Kidney (tissue), 13 donors: ENCODE measurements at regions not wholly inside any gene's neighbourhood (a gene's known extent, or its start where the extent isn't known, plus 50 kb on each side); places are given as distances from the start of the nearest gene placed in this dataset.

Source experiments
- DNase-seq, 5 donors: peaks; one replicate each; pipeline ENCODE4 v3.0.0-alpha.2; 2013 to 2020
- FAIRE-seq: peaks from 2 replicates; lab custom pipeline; 2012; peaks lifted over from hg19 to GRCh38; lab: Jason Lieb, UNC
- H3K27ac ChIP-seq, 2 donors: one replicate each; pipeline ENCODE4 v1.7.0; 2013; ENCODE audit warnings: low read depth in 2 of 2, low read length in 2 of 2, inconsistent platforms in 1 of 2
- H3K27me3 ChIP-seq: one replicate; pipeline ENCODE4 v1.7.1; 2013; ENCODE audit warnings: low read length, inconsistent platforms; ENCODE audit not compliant: control insufficient read depth, insufficient read depth
- H3K36me3 ChIP-seq, 3 donors: one replicate each; pipeline versions ENCODE4 v1.7.0 to v1.7.1; 2013; ENCODE audit warnings: low read length in 3 of 3, control low read depth in 1 of 3, inconsistent platforms in 1 of 3; ENCODE audit not compliant: insufficient read depth in 3 of 3, control insufficient read depth in 2 of 3
- H3K4me1 ChIP-seq, 3 donors: one replicate each; pipeline versions ENCODE4 v1.7.0 to v1.7.1; 2013; ENCODE audit warnings: low read length in 3 of 3, inconsistent platforms in 1 of 3, low read depth in 1 of 3; ENCODE audit not compliant: control insufficient read depth in 2 of 3, insufficient read depth in 2 of 3
- H3K4me3 ChIP-seq, 3 donors: one replicate each; pipeline versions ENCODE4 v1.7.0 to v1.8.1; 2013; ENCODE audit warnings: low read length in 3 of 3, control low read depth in 1 of 3, inconsistent platforms in 1 of 3
- H3K9ac ChIP-seq, 3 donors: one replicate each; pipeline versions ENCODE4 v1.7.0 to v1.7.1; 2013; ENCODE audit warnings: low read length in 3 of 3, control low read depth in 1 of 3, inconsistent platforms in 1 of 3
- H3K9me3 ChIP-seq, 3 donors: one replicate each; pipeline versions ENCODE4 v1.7.0 to v1.7.1; 2013; ENCODE audit warnings: low read length in 3 of 3, control low read depth in 1 of 3, inconsistent platforms in 1 of 3; ENCODE audit not compliant: control insufficient read depth in 2 of 3, insufficient read depth in 1 of 3
- CTCF ChIP-seq: IDR thresholded peaks from 3 replicates; pipeline ENCODE4 v1.5.1; 2012; ENCODE audit warnings: mild to moderate bottlenecking, moderate library complexity, borderline replicate concordance; ENCODE audit not compliant: insufficient read depth; ENCODE audit errors: extremely low read depth
- intact Hi-C: fragments of 100-400 bp; cut with DNase I; formaldehyde crosslinking; loops from one replicate; pipeline ENCODE4 v1.11.1; 2022
- donor health status: control.
- donor health status: control.
- donor health status: control.
- donor health status: control.
- donor health status: control.
- donor health status: DM: yes; HTN: yes; CAD: no.
- donor health status: Normal renal cell carcinoma (clear cell type).

- no peak overlapping the region for H3K27ac ChIP-seq
- DNase-seq = no peak
- no peaks in the 10 kb centered on the region for H3K27me3 ChIP-seq
- intact Hi-C loops = no loop called here
- FAIRE-seq = no peak
- no peak for TF ChIP-seq CTCF
- no peaks in the 10 kb centered on the region for H3K36me3 ChIP-seq
- no peaks in the 10 kb centered on the region for H3K4me1 ChIP-seq
- no peak overlapping the region for H3K4me3 ChIP-seq
- H3K9ac ChIP-seq = no peak overlapping the region
- no peaks in the 10 kb centered on the region for H3K9me3 ChIP-seq
Observed at GRCh38 chrX:16488959-16489358, 161.0 kb upstream of the S100G start.

GRCh38 chrX:16491461-16491860 lies 158.5 kb upstream of the S100G start:
- Histone ChIP-seq H3K36me3 (no peaks in the 10 kb centered on the region), H3K9me3 (no peaks in the 10 kb centered on the region), H3K4me3 (no peak overlapping the region), H3K9ac (no peak overlapping the region), H3K27me3 (no peaks in the 10 kb centered on the region), H3K4me1 (no peaks in the 10 kb centered on the region), H3K27ac (no peak overlapping the region)
- intact Hi-C loops = no loop called here
- DNase-seq (no peak), FAIRE-seq (no peak)
- TF ChIP-seq CTCF = no peak

GRCh38 chrX:16496175-16496574 lies 153.8 kb upstream of the S100G start:
- Histone ChIP-seq H3K9me3 (no peaks in the 10 kb centered on the region), H3K27ac (no peak overlapping the region), H3K4me1 (no peaks in the 10 kb centered on the region), H3K27me3 (no peaks in the 10 kb centered on the region), H3K9ac (no peak overlapping the region), H3K4me3 (no peak overlapping the region), H3K36me3 (no peaks in the 10 kb centered on the region)
- TF ChIP-seq CTCF = no peak
- FAIRE-seq (no peak), DNase-seq (no peak)
- intact Hi-C loops = no loop called here
